ENCODE measurements at regions not wholly inside any gene's neighbourhood (a gene's known extent, or its start where the extent isn't known, plus 50 kb on each side); places are given as distances from the start of the nearest gene placed in this dataset.

- TF ChIP-seq CTCF (IDR thresholded peaks at IDR 0.05) (no peak), POLR2A (IDR thresholded peaks at IDR 0.05) (no peak), POLR2AphosphoS5 (IDR thresholded peaks at IDR 0.05) (no peak)
Observed at GRCh38 chr2:175430236-175430635, 248.7 kb upstream of the ATP5MC3 start.
